ENCODE measurements at regions not wholly inside any gene's neighbourhood (a gene's known extent, or its start where the extent isn't known, plus 50 kb on each side); places are given as distances from the start of the nearest gene placed in this dataset.
"Not testable (repeated sequence)": the region's sequence is repeated elsewhere in the genome, so short reads cannot be mapped to it uniquely, and the experiment has no call there.

GRCh38 chr18:39453356-39453755 is 1887.8 kb upstream of the CELF4 start:
- DNase-seq: no peak

GRCh38 chr18:39450958-39451357 is 1885.4 kb upstream of the CELF4 start:
- DNase-seq: no peak

GRCh38 chr18:39449566-39449965 is 1884.0 kb upstream of the CELF4 start:
- DNase-seq: no peak

GRCh38 chr18:39448942-39449341 is 1883.3 kb upstream of the CELF4 start:
- DNase-seq: no peak

- DNase-seq: not testable (repeated sequence)
Observed at GRCh38 chr18:39444957-39445356, 1879.4 kb upstream of the CELF4 start.

- DNase-seq: no peak
Observed at GRCh38 chr18:39441648-39442047, 1876.0 kb upstream of the CELF4 start.

GRCh38 chr18:39435996-39436395 is 1870.4 kb upstream of the CELF4 start:
- DNase-seq: no peak

- no peak for DNase-seq
Observed at GRCh38 chr18:39435209-39435608, 1869.6 kb upstream of the CELF4 start.

GRCh38 chr18:39434223-39434920 is 1868.8 kb upstream of the CELF4 start:
- DNase-seq: no peak

GRCh38 chr18:39425172-39425850 is 1859.7 kb upstream of the CELF4 start:
- DNase-seq: no peak

- DNase-seq: no peak
Observed at GRCh38 chr18:39424261-39424660, 1858.7 kb upstream of the CELF4 start.

GRCh38 chr18:39421276-39421675 is 1855.7 kb upstream of the CELF4 start:
- DNase-seq: no peak

GRCh38 chr18:39419315-39419714 is 1853.7 kb upstream of the CELF4 start:
- no peak for DNase-seq

GRCh38 chr18:39415471-39415870 is 1849.9 kb upstream of the CELF4 start:
- DNase-seq: no peak

- DNase-seq: no peak
Observed at GRCh38 chr18:39414009-39414700, 1848.6 kb upstream of the CELF4 start.

- DNase-seq: no peak
Observed at GRCh38 chr18:39406941-39407340, 1841.3 kb upstream of the CELF4 start.

GRCh38 chr18:39403121-39403520 is 1837.5 kb upstream of the CELF4 start:
- no peak for DNase-seq

- DNase-seq: no peak
Observed at GRCh38 chr18:39399662-39400061, 1834.1 kb upstream of the CELF4 start.

- DNase-seq: no peak
Observed at GRCh38 chr18:39396168-39396567, 1830.6 kb upstream of the CELF4 start.

GRCh38 chr18:39389800-39390379 is 1824.3 kb upstream of the CELF4 start:
- no peak for DNase-seq

GRCh38 chr18:39380866-39381265 is 1815.3 kb upstream of the CELF4 start:
- DNase-seq: no peak

- no peak for DNase-seq
Observed at GRCh38 chr18:39380186-39380725, 1814.7 kb upstream of the CELF4 start.

GRCh38 chr18:39375066-39375465 is 1809.5 kb upstream of the CELF4 start:
- DNase-seq: no peak

All from NCI-H187 (cell line).